ENCODE measurements at regions not wholly inside any gene's neighbourhood (a gene's known extent, or its start where the extent isn't known, plus 50 kb on each side); places are given as distances from the start of the nearest gene placed in this dataset.

- H3K4me3 ChIP-seq (ENCODE audit: insufficient read depth, low read depth, low read length, poor library complexity, severe bottlenecking) = no peak overlapping the region
- H3K9me3 ChIP-seq (ENCODE audit: control insufficient read depth, low read length) = no peaks in the 10 kb centered on the region
- no peak for DNase-seq
- H3K36me3 ChIP-seq (ENCODE audit: control insufficient read depth, insufficient read depth, low read length) = no peaks in the 10 kb centered on the region
- H3K27ac ChIP-seq (ENCODE audit: insufficient read depth, low read length, poor library complexity, severe bottlenecking) = no peak overlapping the region
- H3K27me3 ChIP-seq (replicated peaks; ENCODE audit: control insufficient read depth, insufficient read depth, low read length, poor library complexity, severe bottlenecking) = no peaks in the 10 kb centered on the region
- H3K4me1 ChIP-seq (ENCODE audit: control insufficient read depth, insufficient read depth, low read length, poor library complexity, severe bottlenecking) = no peaks in the 10 kb centered on the region
Observed at GRCh38 chr15:38042707-38043445, 108.4 kb downstream of the TMCO5A start.

GRCh38 chr15:38046257-38047051, 112.0 kb downstream of the TMCO5A start:
- Histone ChIP-seq H3K4me1 (ENCODE audit: control insufficient read depth, insufficient read depth, low read length, poor library complexity, severe bottlenecking) (no peaks in the 10 kb centered on the region), H3K27ac (ENCODE audit: insufficient read depth, low read length, poor library complexity, severe bottlenecking) (no peak overlapping the region), H3K36me3 (ENCODE audit: control insufficient read depth, insufficient read depth, low read length) (no peaks in the 10 kb centered on the region), H3K27me3 (replicated peaks; ENCODE audit: control insufficient read depth, insufficient read depth, low read length, poor library complexity, severe bottlenecking) (no peaks in the 10 kb centered on the region), H3K4me3 (ENCODE audit: insufficient read depth, low read depth, low read length, poor library complexity, severe bottlenecking) (no peak overlapping the region), H3K9me3 (ENCODE audit: control insufficient read depth, low read length) (no peaks in the 10 kb centered on the region)
- DNase-seq = no peak

GRCh38 chr15:38048001-38048455, 113.6 kb downstream of the TMCO5A start:
- DNase-seq = no peak
- H3K4me3 ChIP-seq (ENCODE audit: insufficient read depth, low read depth, low read length, poor library complexity, severe bottlenecking) = no peak overlapping the region
- H3K27me3 ChIP-seq (replicated peaks; ENCODE audit: control insufficient read depth, insufficient read depth, low read length, poor library complexity, severe bottlenecking) = no peaks in the 10 kb centered on the region
- no peaks in the 10 kb centered on the region for H3K36me3 ChIP-seq (ENCODE audit: control insufficient read depth, insufficient read depth, low read length)
- H3K4me1 ChIP-seq (ENCODE audit: control insufficient read depth, insufficient read depth, low read length, poor library complexity, severe bottlenecking) = no peaks in the 10 kb centered on the region
- no peak overlapping the region for H3K27ac ChIP-seq (ENCODE audit: insufficient read depth, low read length, poor library complexity, severe bottlenecking)
- H3K9me3 ChIP-seq (ENCODE audit: control insufficient read depth, low read length) = no peaks in the 10 kb centered on the region

- Histone ChIP-seq H3K4me3 (ENCODE audit: insufficient read depth, low read depth, low read length, poor library complexity, severe bottlenecking) (no peak overlapping the region), H3K27ac (ENCODE audit: insufficient read depth, low read length, poor library complexity, severe bottlenecking) (no peak overlapping the region), H3K4me1 (ENCODE audit: control insufficient read depth, insufficient read depth, low read length, poor library complexity, severe bottlenecking) (no peaks in the 10 kb centered on the region), H3K9me3 (ENCODE audit: control insufficient read depth, low read length) (no peaks in the 10 kb centered on the region), H3K27me3 (replicated peaks; ENCODE audit: control insufficient read depth, insufficient read depth, low read length, poor library complexity, severe bottlenecking) (no peaks in the 10 kb centered on the region), H3K36me3 (ENCODE audit: control insufficient read depth, insufficient read depth, low read length) (no peaks in the 10 kb centered on the region)
- DNase-seq = no peak
Observed at GRCh38 chr15:38049891-38050290, 115.5 kb downstream of the TMCO5A start.

GRCh38 chr15:38050529-38051448, 116.3 kb downstream of the TMCO5A start:
- Histone ChIP-seq H3K27me3 (replicated peaks; ENCODE audit: control insufficient read depth, insufficient read depth, low read length, poor library complexity, severe bottlenecking) (no peaks in the 10 kb centered on the region), H3K9me3 (ENCODE audit: control insufficient read depth, low read length) (no peaks in the 10 kb centered on the region), H3K36me3 (ENCODE audit: control insufficient read depth, insufficient read depth, low read length) (no peaks in the 10 kb centered on the region), H3K4me3 (ENCODE audit: insufficient read depth, low read depth, low read length, poor library complexity, severe bottlenecking) (no peak overlapping the region), H3K27ac (ENCODE audit: insufficient read depth, low read length, poor library complexity, severe bottlenecking) (no peak overlapping the region), H3K4me1 (ENCODE audit: control insufficient read depth, insufficient read depth, low read length, poor library complexity, severe bottlenecking) (no peaks in the 10 kb centered on the region)
- no peak for DNase-seq

GRCh38 chr15:38053205-38053604, 118.8 kb downstream of the TMCO5A start:
- no peaks in the 10 kb centered on the region for H3K36me3 ChIP-seq (ENCODE audit: control insufficient read depth, insufficient read depth, low read length)
- no peak overlapping the region for H3K27ac ChIP-seq (ENCODE audit: insufficient read depth, low read length, poor library complexity, severe bottlenecking)
- H3K9me3 ChIP-seq (ENCODE audit: control insufficient read depth, low read length) = no peaks in the 10 kb centered on the region
- no peaks in the 10 kb centered on the region for H3K4me1 ChIP-seq (ENCODE audit: control insufficient read depth, insufficient read depth, low read length, poor library complexity, severe bottlenecking)
- DNase-seq = no peak
- no peak overlapping the region for H3K4me3 ChIP-seq (ENCODE audit: insufficient read depth, low read depth, low read length, poor library complexity, severe bottlenecking)
- no peaks in the 10 kb centered on the region for H3K27me3 ChIP-seq (replicated peaks; ENCODE audit: control insufficient read depth, insufficient read depth, low read length, poor library complexity, severe bottlenecking)

GRCh38 chr15:38053776-38054175, 119.3 kb downstream of the TMCO5A start:
- Histone ChIP-seq H3K27me3 (replicated peaks; ENCODE audit: control insufficient read depth, insufficient read depth, low read length, poor library complexity, severe bottlenecking) (no peaks in the 10 kb centered on the region), H3K27ac (ENCODE audit: insufficient read depth, low read length, poor library complexity, severe bottlenecking) (no peak overlapping the region)
- no peak for DNase-seq

GRCh38 chr15:38054488-38054887, 120.0 kb downstream of the TMCO5A start:
- no peak for DNase-seq
- Histone ChIP-seq H3K4me3 (ENCODE audit: insufficient read depth, low read depth, low read length, poor library complexity, severe bottlenecking) (no peak overlapping the region), H3K9me3 (ENCODE audit: control insufficient read depth, low read length) (no peaks in the 10 kb centered on the region), H3K27me3 (replicated peaks; ENCODE audit: control insufficient read depth, insufficient read depth, low read length, poor library complexity, severe bottlenecking) (no peaks in the 10 kb centered on the region), H3K36me3 (ENCODE audit: control insufficient read depth, insufficient read depth, low read length) (no peaks in the 10 kb centered on the region), H3K27ac (ENCODE audit: insufficient read depth, low read length, poor library complexity, severe bottlenecking) (no peak overlapping the region), H3K4me1 (ENCODE audit: control insufficient read depth, insufficient read depth, low read length, poor library complexity, severe bottlenecking) (no peaks in the 10 kb centered on the region)

More at GRCh38 chr15:38053776-38054175, 119.3 kb downstream of the TMCO5A start:
- H3K36me3 ChIP-seq (ENCODE audit: control insufficient read depth, insufficient read depth, low read length) = no peaks in the 10 kb centered on the region
- no peaks in the 10 kb centered on the region for H3K9me3 ChIP-seq (ENCODE audit: control insufficient read depth, low read length)
- H3K4me1 ChIP-seq (ENCODE audit: control insufficient read depth, insufficient read depth, low read length, poor library complexity, severe bottlenecking) = no peaks in the 10 kb centered on the region
- H3K4me3 ChIP-seq (ENCODE audit: insufficient read depth, low read depth, low read length, poor library complexity, severe bottlenecking) = no peak overlapping the region

- Histone ChIP-seq H3K27ac (ENCODE audit: insufficient read depth, low read length, poor library complexity, severe bottlenecking) (no peak overlapping the region), H3K36me3 (ENCODE audit: control insufficient read depth, insufficient read depth, low read length) (no peaks in the 10 kb centered on the region), H3K27me3 (replicated peaks; ENCODE audit: control insufficient read depth, insufficient read depth, low read length, poor library complexity, severe bottlenecking) (no peaks in the 10 kb centered on the region), H3K9me3 (ENCODE audit: control insufficient read depth, low read length) (no peaks in the 10 kb centered on the region), H3K4me3 (ENCODE audit: insufficient read depth, low read depth, low read length, poor library complexity, severe bottlenecking) (no peak overlapping the region), H3K4me1 (ENCODE audit: control insufficient read depth, insufficient read depth, low read length, poor library complexity, severe bottlenecking) (no peaks in the 10 kb centered on the region)
- no peak for DNase-seq
Observed at GRCh38 chr15:38058596-38059075, 124.2 kb downstream of the TMCO5A start.

All from effector memory CD4-positive, alpha-beta T cell (primary cell).